Endothelial cell of umbilical vein (primary cell): ENCODE measurements at regions not wholly inside any gene's neighbourhood (a gene's known extent, or its start where the extent isn't known, plus 50 kb on each side); places are given as distances from the start of the nearest gene placed in this dataset.

Experiments
- BruUV-seq: library from RNA; stranded (reverse); fragments of 400-500 nt; replicated peaks from 2 replicates; lab custom pipeline; 2021; lab: Mats Ljungman, UMichigan
- CTCF ChIA-PET: fragments of 300-600, 350-600 bp; sonication (Branson Sonifier 250); formaldehyde crosslinking; loops from one replicate; lab custom pipeline; 2021; ENCODE audit warnings: antibody characterized with exemption, inconsistent platforms; lab: Charles Lee
- POLR2A ChIA-PET: fragments of 300-600, 350-600 bp; sonication (Branson Sonifier 250); formaldehyde crosslinking; loops from one replicate; lab custom pipeline; 2021; ENCODE audit warnings: antibody characterized with exemption, inconsistent platforms; lab: Charles Lee
- DNase-seq: peaks from one replicate; pipeline ENCODE4 v3.0.0-alpha.2; 2011; ENCODE audit warnings: low read depth, low spot score
- FAIRE-seq: peaks from 2 replicates; lab custom pipeline; 2011; peaks lifted over from hg19 to GRCh38; lab: Jason Lieb, UNC
- H2AFZ ChIP-seq: 2 replicates; pipeline ENCODE4 v1.6.0; 2012; ENCODE audit warnings: low read depth, low read length, control low read depth, inconsistent platforms
- H3K27ac ChIP-seq: 2 replicates; pipeline ENCODE4 v1.5.1; 2011; ENCODE audit warnings: low read depth, mild to moderate bottlenecking, control low read depth, low read length, moderate library complexity; ENCODE audit not compliant: insufficient read depth
- H3K27me3 ChIP-seq, 2 experiments: 2 replicates each; pipeline versions ENCODE4 v1.6.0 to v1.6.1; 2011; ENCODE audit warnings: low read length in 2 of 2, mixed read lengths in 1 of 2; ENCODE audit not compliant: control insufficient read depth in 2 of 2, insufficient read depth in 2 of 2
- H3K36me3 ChIP-seq, 2 experiments: 2 replicates in 1 of 2; 3 replicates in 1 of 2; pipeline ENCODE4 v1.5.1; 2011; ENCODE audit warnings: low read length in 2 of 2, mild to moderate bottlenecking in 1 of 2, moderate library complexity in 1 of 2; ENCODE audit not compliant: control insufficient read depth in 2 of 2, insufficient read depth in 2 of 2; ENCODE audit errors: extremely low read depth in 1 of 2
- H3K4me1 ChIP-seq: 3 replicates; pipeline ENCODE4 v1.5.1; 2011; ENCODE audit warnings: mild to moderate bottlenecking, low read length; ENCODE audit not compliant: control insufficient read depth, insufficient read depth; ENCODE audit errors: extremely low read depth
- H3K4me2 ChIP-seq: 2 replicates; pipeline ENCODE4 v1.6.1; 2011; ENCODE audit warnings: low read length, control low read depth, mixed read lengths; ENCODE audit not compliant: insufficient read depth
- H3K4me3 ChIP-seq, 3 experiments: fragments of 200-600 bp in 1 of 3; sonication (generic), shearing (Covaris generic) in 1 of 3; replicated peaks in 1 of 3; 2 replicates each; pipeline ENCODE4 v1.5.1; 2011 to 2016; ENCODE audit warnings: control low read depth in 3 of 3, low read length in 3 of 3, mild to moderate bottlenecking in 2 of 3, inconsistent platforms in 1 of 3, low read depth in 1 of 3, moderate library complexity in 1 of 3; ENCODE audit not compliant: insufficient read depth in 1 of 3
- H3K79me2 ChIP-seq: 2 replicates; pipeline ENCODE4 v1.6.0; 2012; ENCODE audit warnings: low read length, inconsistent platforms; ENCODE audit not compliant: control insufficient read depth, insufficient read depth
- H3K9ac ChIP-seq: replicated peaks from 2 replicates; pipeline ENCODE3; 2011; ENCODE audit warnings: low read length, control low read depth; ENCODE audit not compliant: insufficient read depth; ENCODE audit errors: extremely low read depth
- H3K9me1 ChIP-seq: replicated peaks from 3 replicates; pipeline ENCODE4 v1.6.0; 2011; ENCODE audit warnings: mild to moderate bottlenecking, low read length; ENCODE audit not compliant: control insufficient read depth, insufficient read depth; ENCODE audit errors: extremely low read depth
- H3K9me3 ChIP-seq: replicated peaks from 2 replicates; pipeline ENCODE4 v1.5.1; 2012; ENCODE audit warnings: low read length, inconsistent platforms; ENCODE audit not compliant: control insufficient read depth, insufficient read depth
- H4K20me1 ChIP-seq: replicated peaks from 2 replicates; pipeline ENCODE3; 2011; ENCODE audit warnings: mild to moderate bottlenecking, low read length; ENCODE audit not compliant: control insufficient read depth, insufficient read depth; ENCODE audit errors: extremely low read depth
- EZH2 ChIP-seq: IDR thresholded peaks from 2 replicates; pipeline ENCODE4 v1.6.1; 2012; ENCODE audit warnings: borderline replicate concordance, low read depth, mild to moderate bottlenecking, moderate library complexity, low read length, inconsistent platforms; ENCODE audit not compliant: severe bottlenecking
- FOS ChIP-seq: IDR thresholded peaks from 2 replicates; pipeline ENCODE4 v1.6.1; 2011; ENCODE audit warnings: mild to moderate bottlenecking, low read length, moderate library complexity, borderline replicate concordance; ENCODE audit not compliant: insufficient read depth
- GATA2 ChIP-seq: IDR thresholded peaks from 2 replicates; pipeline ENCODE4 v1.7.0; 2011; ENCODE audit warnings: low read depth, mild to moderate bottlenecking, moderate library complexity, mixed read lengths, low read length; ENCODE audit not compliant: insufficient read length, insufficient read depth
- JUN ChIP-seq: IDR thresholded peaks from 2 replicates; pipeline ENCODE4 v1.6.1; 2011; ENCODE audit warnings: borderline replicate concordance, low read depth; ENCODE audit not compliant: insufficient read length, insufficient read depth
- MYC ChIP-seq: IDR thresholded peaks from one replicate; pipeline ENCODE4 v1.6.1; 2011; ENCODE audit warnings: mild to moderate bottlenecking, low read depth, low read length
- POLR2A ChIP-seq: IDR thresholded peaks from 2 replicates; pipeline ENCODE4 v1.6.1; 2012; ENCODE audit warnings: low read depth, mild to moderate bottlenecking, control low read depth, low read length
- POLR2AphosphoS5 ChIP-seq: IDR thresholded peaks from 2 replicates; pipeline ENCODE4 v1.6.1; 2012; ENCODE audit warnings: low read depth, mild to moderate bottlenecking, control low read depth, low read length, moderate library complexity; ENCODE audit not compliant: insufficient read depth
- dilution Hi-C: fragments of 300-500 bp; cut with MboI; formaldehyde crosslinking; loops from one replicate; pipeline ENCODE4 v1.15.0; 2019; ENCODE audit warnings: low sequenced_read_pairs; ENCODE audit not compliant: extremely low pct_ligation_motif_present
- intact Hi-C: fragments of 100-400 bp; cut with micrococcal nuclease; formaldehyde crosslinking; loops from one replicate; pipeline ENCODE4 v1.10.0; 2022
- TF ChIP-seq, protein P1 (sequence below): IDR thresholded peaks from 2 replicates; pipeline ENCODE4 v1.6.1; 2011; ENCODE audit not compliant: insufficient read depth, insufficient read length
- TF ChIP-seq, protein P2 (sequence below), 2 donors: IDR thresholded peaks; 1 replicate in 1 of 2; 2 replicates in 1 of 2; pipeline ENCODE4 v1.5.1; 2011; ENCODE audit warnings: low read length in 2 of 2, mild to moderate bottlenecking in 2 of 2, moderate library complexity in 2 of 2, control low read depth in 1 of 2, inconsistent platforms in 1 of 2, low read depth in 1 of 2; ENCODE audit not compliant: insufficient read depth in 1 of 2; ENCODE audit errors: extremely low read depth in 1 of 2

GRCh38 chr19:30128211-30128610 is 186.2 kb downstream of the URI1 start:
- CTCF ChIA-PET = no interaction called here
- BruUV-seq = no TSS peak
- intact Hi-C loops = no loop called here

More at GRCh38 chr19:30128211-30128610, 186.2 kb downstream of the URI1 start:
- H3K9ac ChIP-seq = no peak overlapping the region
- no peak overlapping the region for H3K4me3 ChIP-seq
- H3K36me3 ChIP-seq = no peaks in the 10 kb centered on the region
- no peak for DNase-seq
- no peaks in the 10 kb centered on the region for H3K79me2 ChIP-seq
- FAIRE-seq = no peak
- TF ChIP-seq MYC (no peak), FOS (no peak), POLR2AphosphoS5 (no peak), POLR2A (no peak), GATA2 (no peak), EZH2 (no peak), JUN (no peak)
- TF ChIP-seq, protein P1, sequence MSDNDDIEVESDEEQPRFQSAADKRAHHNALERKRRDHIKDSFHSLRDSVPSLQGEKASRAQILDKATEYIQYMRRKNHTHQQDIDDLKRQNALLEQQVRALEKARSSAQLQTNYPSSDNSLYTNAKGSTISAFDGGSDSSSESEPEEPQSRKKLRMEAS = no peak
- TF ChIP-seq, protein P2, sequence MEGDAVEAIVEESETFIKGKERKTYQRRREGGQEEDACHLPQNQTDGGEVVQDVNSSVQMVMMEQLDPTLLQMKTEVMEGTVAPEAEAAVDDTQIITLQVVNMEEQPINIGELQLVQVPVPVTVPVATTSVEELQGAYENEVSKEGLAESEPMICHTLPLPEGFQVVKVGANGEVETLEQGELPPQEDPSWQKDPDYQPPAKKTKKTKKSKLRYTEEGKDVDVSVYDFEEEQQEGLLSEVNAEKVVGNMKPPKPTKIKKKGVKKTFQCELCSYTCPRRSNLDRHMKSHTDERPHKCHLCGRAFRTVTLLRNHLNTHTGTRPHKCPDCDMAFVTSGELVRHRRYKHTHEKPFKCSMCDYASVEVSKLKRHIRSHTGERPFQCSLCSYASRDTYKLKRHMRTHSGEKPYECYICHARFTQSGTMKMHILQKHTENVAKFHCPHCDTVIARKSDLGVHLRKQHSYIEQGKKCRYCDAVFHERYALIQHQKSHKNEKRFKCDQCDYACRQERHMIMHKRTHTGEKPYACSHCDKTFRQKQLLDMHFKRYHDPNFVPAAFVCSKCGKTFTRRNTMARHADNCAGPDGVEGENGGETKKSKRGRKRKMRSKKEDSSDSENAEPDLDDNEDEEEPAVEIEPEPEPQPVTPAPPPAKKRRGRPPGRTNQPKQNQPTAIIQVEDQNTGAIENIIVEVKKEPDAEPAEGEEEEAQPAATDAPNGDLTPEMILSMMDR (IDR thresholded peaks at IDR 0.05; ENCODE audit: extremely low read depth in 1 of 2, insufficient read depth in 1 of 2, low read depth in 1 of 2, low read length in 2 of 2) = no peak
- no peak overlapping the region for H3K27ac ChIP-seq
- H3K27me3 ChIP-seq = no peaks in the 10 kb centered on the region
- dilution Hi-C loops = no loop called here
- H3K9me3 ChIP-seq = no peaks in the 10 kb centered on the region
- no peak overlapping the region for H2AFZ ChIP-seq
- no peak overlapping the region for H3K4me2 ChIP-seq
- no peaks in the 10 kb centered on the region for H3K9me1 ChIP-seq
- POLR2A ChIA-PET = no interaction called here
- no peaks in the 10 kb centered on the region for H4K20me1 ChIP-seq
- no peaks in the 10 kb centered on the region for H3K4me1 ChIP-seq
